ENCODE measurements at regions not wholly inside any gene's neighbourhood (a gene's known extent, or its start where the extent isn't known, plus 50 kb on each side); places are given as distances from the start of the nearest gene placed in this dataset.
"Not testable (repeated sequence)": the region's sequence is repeated elsewhere in the genome, so short reads cannot be mapped to it uniquely, and the experiment has no call there.

- peaks cover 4 to 5% of the 10 kb centered on the region in 2 donors for H3K27me3 Mint-ChIP-seq
- peak overlapping the region in 5 of 7 donors; percentile 2 to 93 (median 82) for H3K27ac Mint-ChIP-seq
- Histone ChIP-seq H3K36me3 (ENCODE audit: insufficient read depth, low read length) (no peaks in the 10 kb centered on the region), H3K27ac (ENCODE audit: low read depth, low read length) (no peak overlapping the region), H3K4me3 (ENCODE audit: low read length in 2 of 2) (peak overlapping the region in 1 of 2 donors; percentile 60), H3K4me1 (ENCODE audit: insufficient read depth, low read length) (peaks cover 14% of the 10 kb centered on the region), H3K27me3 (ENCODE audit: insufficient read depth, low read length) (no peaks in the 10 kb centered on the region), H3K9me3 (ENCODE audit: control insufficient read depth in 1 of 2, low read length in 2 of 2) (no peaks in the 10 kb centered on the region)
- H3K4me1 Mint-ChIP-seq, result peaks cover 12 to 19% (median 14%) of the 10 kb centered on the region in 4 donors
- no peak for DNase-seq
- ChIA-PET POLR2A (ENCODE audit: partially characterized antibody) (no interaction called here), CTCF (ENCODE audit: partially characterized antibody) (interaction anchor here (2.1 kb wide), 1 partner anchor 1371 kb away, joined by 6 read pairs; the partner anchor contains the start of gene YARS2)
- intact Hi-C loops (cut with micrococcal nuclease), result loop anchor here (10.0 kb wide), 1 partner anchor 102 kb away; the partner anchor contains the start of gene ALG10
- peak overlapping the region; percentile 71 to 88 (median 84) for H3K4me3 Mint-ChIP-seq
- peaks cover 0 to 4% of the 10 kb centered on the region in 2 donors for H3K36me3 Mint-ChIP-seq
- H3K9me3 Mint-ChIP-seq, result peaks cover 0 to 2% (median 0%) of the 10 kb centered on the region in 8 donors
These were observed 104.5 kb downstream of the ALG10 start for GRCh38 chr12:34126805-34127204.

GRCh38 chr12:34127379-34127778 is 105.1 kb downstream of the ALG10 start:
- H3K27me3 Mint-ChIP-seq; H3K9me3 Mint-ChIP-seq; H3K27ac ChIP-seq (ENCODE audit: low read depth, low read length); H3K4me3 ChIP-seq (ENCODE audit: low read length in 2 of 2); H3K27ac Mint-ChIP-seq; POLR2A ChIA-PET (ENCODE audit: partially characterized antibody); H3K27me3 ChIP-seq (ENCODE audit: insufficient read depth, low read length); H3K36me3 ChIP-seq (ENCODE audit: insufficient read depth, low read length); DNase-seq; H3K9me3 ChIP-seq (ENCODE audit: control insufficient read depth in 1 of 2, low read length in 2 of 2); H3K36me3 Mint-ChIP-seq: not testable (repeated sequence)
- intact Hi-C loops (cut with micrococcal nuclease), result loop anchor here (10.0 kb wide), 1 partner anchor 103 kb away; the partner anchor contains the start of gene ALG10
- CTCF ChIA-PET (ENCODE audit: partially characterized antibody), result interaction anchor here (2.1 kb wide), 1 partner anchor 1372 kb away, joined by 6 read pairs; the partner anchor contains the start of gene YARS2
- peaks cover 14% of the 10 kb centered on the region for H3K4me1 ChIP-seq (ENCODE audit: insufficient read depth, low read length)
- H3K4me1 Mint-ChIP-seq, result peaks cover 12 to 19% (median 14%) of the 10 kb centered on the region in 4 donors
- peak overlapping the region in 1 of 8 donors; percentile 3 for H3K4me3 Mint-ChIP-seq

GRCh38 chr12:34142430-34142829 is 120.1 kb downstream of the ALG10 start:
- Histone ChIP-seq H3K9me3 (ENCODE audit: control insufficient read depth in 1 of 2, low read length in 2 of 2) (no peaks in the 10 kb centered on the region), H3K4me1 (ENCODE audit: insufficient read depth, low read length) (no peaks in the 10 kb centered on the region), H3K36me3 (ENCODE audit: insufficient read depth, low read length) (no peaks in the 10 kb centered on the region), H3K27ac (ENCODE audit: low read depth, low read length) (no peak overlapping the region), H3K4me3 (ENCODE audit: low read length in 2 of 2) (no peak overlapping the region), H3K27me3 (ENCODE audit: insufficient read depth, low read length) (no peaks in the 10 kb centered on the region)
- ChIA-PET POLR2A (ENCODE audit: partially characterized antibody) (no interaction called here), CTCF (ENCODE audit: partially characterized antibody) (no interaction called here)
- no peaks in the 10 kb centered on the region for H3K36me3 Mint-ChIP-seq
- H3K27me3 Mint-ChIP-seq, result peaks cover 3 to 7% of the 10 kb centered on the region in 2 donors
- no peak for DNase-seq
- intact Hi-C loops (cut with micrococcal nuclease), result no loop called here
- H3K4me1 Mint-ChIP-seq, result no peaks in the 10 kb centered on the region
- no peak overlapping the region for H3K27ac Mint-ChIP-seq
- peaks cover 0 to 11% (median 0%) of the 10 kb centered on the region in 8 donors for H3K9me3 Mint-ChIP-seq
- no peak overlapping the region for H3K4me3 Mint-ChIP-seq

- ChIA-PET POLR2A (ENCODE audit: partially characterized antibody) (no interaction called here), CTCF (ENCODE audit: partially characterized antibody) (no interaction called here)
- no peaks in the 10 kb centered on the region for H3K27me3 ChIP-seq (ENCODE audit: insufficient read depth, low read length)
- no peak overlapping the region for H3K4me3 ChIP-seq (ENCODE audit: low read length in 2 of 2)
- H3K27ac Mint-ChIP-seq, result peak overlapping the region in 1 of 7 donors; percentile 0
- H3K4me3 Mint-ChIP-seq, result no peak overlapping the region
- H3K36me3 Mint-ChIP-seq, result no peaks in the 10 kb centered on the region
- H3K36me3 ChIP-seq (ENCODE audit: insufficient read depth, low read length), result no peaks in the 10 kb centered on the region
- no peak for DNase-seq
- peaks cover 0 to 4% of the 10 kb centered on the region in 2 donors for H3K27me3 Mint-ChIP-seq
- H3K4me1 Mint-ChIP-seq, result peaks cover 0 to 3% (median 1%) of the 10 kb centered on the region in 4 donors
- H3K9me3 Mint-ChIP-seq, result no peaks in the 10 kb centered on the region
- no peaks in the 10 kb centered on the region for H3K4me1 ChIP-seq (ENCODE audit: insufficient read depth, low read length)
- no peaks in the 10 kb centered on the region for H3K9me3 ChIP-seq (ENCODE audit: control insufficient read depth in 1 of 2, low read length in 2 of 2)
- intact Hi-C loops (cut with micrococcal nuclease), result no loop called here
- no peak overlapping the region for H3K27ac ChIP-seq (ENCODE audit: low read depth, low read length)
These were observed 128.7 kb downstream of the ALG10 start for GRCh38 chr12:34151019-34151418.

GRCh38 chr12:34163443-34163842 is 141.1 kb downstream of the ALG10 start:
- intact Hi-C loops (cut with micrococcal nuclease), result no loop called here
- Histone ChIP-seq H3K27ac (ENCODE audit: low read depth, low read length) (no peak overlapping the region), H3K4me3 (ENCODE audit: low read length in 2 of 2) (no peak overlapping the region), H3K36me3 (ENCODE audit: insufficient read depth, low read length) (no peaks in the 10 kb centered on the region), H3K9me3 (ENCODE audit: control insufficient read depth in 1 of 2, low read length in 2 of 2) (no peaks in the 10 kb centered on the region), H3K27me3 (ENCODE audit: insufficient read depth, low read length) (no peaks in the 10 kb centered on the region), H3K4me1 (ENCODE audit: insufficient read depth, low read length) (no peaks in the 10 kb centered on the region)
- no peak for DNase-seq
- peak overlapping the region in 1 of 7 donors; percentile 8 for H3K27ac Mint-ChIP-seq
- H3K27me3 Mint-ChIP-seq, result peaks cover 0 to 10% of the 10 kb centered on the region in 2 donors
- H3K36me3 Mint-ChIP-seq, result no peaks in the 10 kb centered on the region
- ChIA-PET POLR2A (ENCODE audit: partially characterized antibody) (no interaction called here), CTCF (ENCODE audit: partially characterized antibody) (no interaction called here)
- no peaks in the 10 kb centered on the region for H3K4me1 Mint-ChIP-seq
- H3K9me3 Mint-ChIP-seq, result peaks cover 0 to 2% (median 0%) of the 10 kb centered on the region in 8 donors
- no peak overlapping the region for H3K4me3 Mint-ChIP-seq

GRCh38 chr12:34166427-34167060 is 144.2 kb downstream of the ALG10 start:
- no peaks in the 10 kb centered on the region for H3K4me1 ChIP-seq (ENCODE audit: insufficient read depth, low read length)
- H3K9me3 ChIP-seq (ENCODE audit: control insufficient read depth in 1 of 2, low read length in 2 of 2), result no peaks in the 10 kb centered on the region
- Mint-ChIP-seq H3K9me3 (peaks cover 0 to 2% (median 0%) of the 10 kb centered on the region in 8 donors), H3K4me3 (no peak overlapping the region), H3K4me1 (no peaks in the 10 kb centered on the region), H3K27me3 (peaks cover 0 to 6% of the 10 kb centered on the region in 2 donors), H3K27ac (no peak overlapping the region), H3K36me3 (no peaks in the 10 kb centered on the region)
- ChIA-PET CTCF (ENCODE audit: partially characterized antibody) (interaction anchor here (1.4 kb wide), 1 partner anchor 20 kb away, joined by 3 read pairs; no protein-coding TSS in a partner anchor), POLR2A (ENCODE audit: partially characterized antibody) (no interaction called here)
- no peak for DNase-seq
- H3K27me3 ChIP-seq (ENCODE audit: insufficient read depth, low read length), result no peaks in the 10 kb centered on the region
- no peak overlapping the region for H3K4me3 ChIP-seq (ENCODE audit: low read length in 2 of 2)
- intact Hi-C loops (cut with micrococcal nuclease), result no loop called here
- no peaks in the 10 kb centered on the region for H3K36me3 ChIP-seq (ENCODE audit: insufficient read depth, low read length)
- H3K27ac ChIP-seq (ENCODE audit: low read depth, low read length), result no peak overlapping the region

GRCh38 chr12:34168507-34168906 is 146.2 kb downstream of the ALG10 start:
- H3K27ac ChIP-seq (ENCODE audit: low read depth, low read length); H3K9me3 ChIP-seq (ENCODE audit: control insufficient read depth in 1 of 2, low read length in 2 of 2); H3K27me3 Mint-ChIP-seq; H3K27me3 ChIP-seq (ENCODE audit: insufficient read depth, low read length); H3K4me1 ChIP-seq (ENCODE audit: insufficient read depth, low read length); CTCF ChIA-PET (ENCODE audit: partially characterized antibody); H3K4me1 Mint-ChIP-seq; intact Hi-C loops (cut with micrococcal nuclease); H3K36me3 Mint-ChIP-seq; H3K36me3 ChIP-seq (ENCODE audit: insufficient read depth, low read length); H3K4me3 Mint-ChIP-seq; H3K27ac Mint-ChIP-seq; DNase-seq; H3K4me3 ChIP-seq (ENCODE audit: low read length in 2 of 2); POLR2A ChIA-PET (ENCODE audit: partially characterized antibody); H3K9me3 Mint-ChIP-seq: not testable (repeated sequence)
